Panc1 (cell line): ENCODE measurements at regions not wholly inside any gene's neighbourhood (a gene's known extent, or its start where the extent isn't known, plus 50 kb on each side); places are given as distances from the start of the nearest gene placed in this dataset.

Source experiments
- CTCF ChIP-seq: fragments of 450-650 bp; IDR thresholded peaks from 2 replicates; pipeline ENCODE4 v1.5.1; 2017; ENCODE audit warnings: mild to moderate bottlenecking
- POLR2AphosphoS5 ChIP-seq: IDR thresholded peaks from 2 replicates; pipeline ENCODE4 v1.6.1; 2012; ENCODE audit warnings: mild to moderate bottlenecking, low read depth, low read length, moderate library complexity
- REST ChIP-seq, 2 experiments: IDR thresholded peaks; 2 replicates each; pipeline ENCODE4 v1.6.1; 2011 to 2012; ENCODE audit warnings: low read depth in 2 of 2, control low read depth in 1 of 2, low read length in 1 of 2, mild to moderate bottlenecking in 1 of 2, moderate library complexity in 1 of 2; ENCODE audit not compliant: insufficient read depth in 1 of 2
- TCF7L2 ChIP-seq: IDR thresholded peaks from 2 replicates; pipeline ENCODE4 v1.6.1; 2011; ENCODE audit warnings: mild to moderate bottlenecking, low read depth, low read length, inconsistent platforms

- TF ChIP-seq CTCF (no peak), POLR2AphosphoS5 (no peak), TCF7L2 (no peak), REST (IDR thresholded peaks at IDR 0.05; ENCODE audit: insufficient read depth in 1 of 2, low read depth in 2 of 2, low read length in 1 of 2) (no peak)
These were observed 207.5 kb downstream of the MN1 start for GRCh38 chr22:27594020-27594419.
